Gastrocnemius medialis (tissue), 4 donors: ENCODE measurements at regions not wholly inside any gene's neighbourhood (a gene's known extent, or its start where the extent isn't known, plus 50 kb on each side); places are given as distances from the start of the nearest gene placed in this dataset.

Source experiments
- ATAC-seq, 2 donors: fragments of 150-250 bp; one replicate each; pipeline ENCODE4 v1.9.1; 2016
- DNase-seq, 2 donors: peaks; one replicate each; pipeline ENCODE4 v3.0.0-alpha.2; 2019
- H3K27ac ChIP-seq, 4 donors: fragments of 200-600 bp; sonication (generic); 1 replicate in 1 of 4; 2 replicates in 3 of 4; pipeline ENCODE4 v1.5.1; 2016 to 2018; ENCODE audit warnings: mild to moderate bottlenecking in 2 of 4, moderate library complexity in 1 of 4
- H3K27me3 ChIP-seq, 3 donors: fragments of 200-600 bp; sonication (generic) in 2 of 3; 1 replicate in 1 of 3; 2 replicates in 2 of 3; pipeline versions ENCODE4 v1.5.1 to v1.6.0; 2016 to 2019; ENCODE audit warnings: mild to moderate bottlenecking in 1 of 3, moderate library complexity in 1 of 3
- H3K36me3 ChIP-seq, 2 donors: fragments of 200-600 bp; sonication (generic) in 1 of 2; one replicate each; pipeline ENCODE4 v1.5.1; 2017 to 2018
- H3K4me1 ChIP-seq, 2 donors: fragments of 200-600 bp; sonication (generic) in 1 of 2; one replicate each; pipeline ENCODE4 v1.5.1; 2016 to 2017; ENCODE audit warnings: mild to moderate bottlenecking in 2 of 2
- H3K4me3 ChIP-seq, 4 donors: fragments of 200-600 bp; sonication (generic) in 3 of 4; 1 replicate in 1 of 4; 2 replicates in 3 of 4; pipeline ENCODE4 v1.5.1; 2016 to 2019; ENCODE audit warnings: mild to moderate bottlenecking in 2 of 4
- H3K9me3 ChIP-seq, 3 donors: fragments of 200-600 bp; sonication (generic) in 2 of 3; 1 replicate in 1 of 3; 2 replicates in 2 of 3; pipeline ENCODE4 v1.5.1; 2016 to 2019
- POLR2A ChIP-seq, 2 donors: fragments of 450-650 bp; IDR thresholded peaks; one replicate each; pipeline ENCODE4 v1.6.1; 2017; ENCODE audit warnings: antibody characterized with exemption in 2 of 2, mild to moderate bottlenecking in 2 of 2, moderate library complexity in 2 of 2
- in situ Hi-C, 4 donors: fragments of 200-750 bp; cut with MboI; loops; one replicate each; pipeline versions ENCODE4 v1.15.0 to v1.8.0; 2017; ENCODE audit warnings: low sequenced_read_pairs in 4 of 4
- intact Hi-C: fragments of 100-400 bp; cut with DNase I; formaldehyde crosslinking; loops from one replicate; pipeline ENCODE4 v1.15.1; 2023; ENCODE audit warnings: low total_unique reads
- TF ChIP-seq, protein P1 (sequence below), 5 experiments: fragments of 450-650 bp in 3 of 5; fragments of 200-600 bp in 2 of 5; sonication (generic) in 2 of 5; IDR thresholded peaks in 4 of 5; conservative IDR thresholded peaks in 1 of 5; 1 replicate in 4 of 5; 2 replicates in 1 of 5; pipeline ENCODE4 v1.5.1; 2016 to 2019; ENCODE audit warnings: antibody characterized with exemption in 5 of 5, mild to moderate bottlenecking in 3 of 5, moderate library complexity in 3 of 5

DNA sequence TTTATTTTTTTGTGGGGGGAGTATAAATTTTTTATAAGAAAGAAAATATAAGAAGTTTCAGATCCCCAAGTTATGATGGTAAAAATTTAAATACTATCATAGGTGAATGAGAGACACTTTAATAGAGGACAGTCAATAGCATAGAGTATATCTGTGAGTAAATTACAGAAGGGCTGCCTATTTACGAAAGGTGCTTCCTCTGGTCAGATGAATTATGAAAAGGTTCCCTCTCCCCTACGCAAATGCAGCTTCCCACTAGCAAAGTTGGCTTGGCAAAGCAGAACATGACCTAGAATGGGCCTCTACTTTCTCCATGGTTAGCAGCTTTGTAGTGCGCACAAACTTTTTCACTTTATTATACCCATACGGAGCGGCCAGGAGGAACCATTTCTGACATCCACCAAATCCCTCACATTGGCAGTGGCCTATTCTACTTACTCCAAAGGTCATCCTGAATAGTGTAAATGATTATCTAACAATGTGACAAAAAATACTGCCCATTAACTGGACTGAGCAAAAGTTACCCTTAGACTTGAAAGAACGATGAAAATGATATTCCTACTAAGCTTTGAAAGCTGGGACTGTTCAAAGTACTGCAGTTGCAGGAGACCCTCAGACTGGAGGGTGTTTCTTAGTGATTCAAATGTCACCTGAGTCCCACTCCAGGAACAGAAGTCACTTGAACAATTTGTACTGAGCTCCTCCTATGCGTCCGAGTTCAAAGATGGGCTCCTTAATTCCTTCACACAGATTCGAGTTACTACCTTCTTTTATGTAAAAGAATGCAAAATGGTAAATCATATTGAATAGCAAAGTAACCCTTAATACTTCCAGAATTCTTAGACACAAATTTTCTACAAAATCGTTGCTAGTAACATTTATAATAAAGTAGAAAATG is 148.5 kb downstream of the NOL4 start:
- in situ Hi-C loops, result no loop called here
- ATAC-seq (no peak), DNase-seq (no peak)
- intact Hi-C loops, result no loop called here
- no peak overlapping the region for H3K27ac ChIP-seq
- no peaks in the 10 kb centered on the region for H3K4me1 ChIP-seq
- no peaks in the 10 kb centered on the region for H3K9me3 ChIP-seq
- no peak overlapping the region for H3K4me3 ChIP-seq
- no peak for TF ChIP-seq POLR2A (IDR thresholded peaks at IDR 0.05)
- TF ChIP-seq, protein P1, sequence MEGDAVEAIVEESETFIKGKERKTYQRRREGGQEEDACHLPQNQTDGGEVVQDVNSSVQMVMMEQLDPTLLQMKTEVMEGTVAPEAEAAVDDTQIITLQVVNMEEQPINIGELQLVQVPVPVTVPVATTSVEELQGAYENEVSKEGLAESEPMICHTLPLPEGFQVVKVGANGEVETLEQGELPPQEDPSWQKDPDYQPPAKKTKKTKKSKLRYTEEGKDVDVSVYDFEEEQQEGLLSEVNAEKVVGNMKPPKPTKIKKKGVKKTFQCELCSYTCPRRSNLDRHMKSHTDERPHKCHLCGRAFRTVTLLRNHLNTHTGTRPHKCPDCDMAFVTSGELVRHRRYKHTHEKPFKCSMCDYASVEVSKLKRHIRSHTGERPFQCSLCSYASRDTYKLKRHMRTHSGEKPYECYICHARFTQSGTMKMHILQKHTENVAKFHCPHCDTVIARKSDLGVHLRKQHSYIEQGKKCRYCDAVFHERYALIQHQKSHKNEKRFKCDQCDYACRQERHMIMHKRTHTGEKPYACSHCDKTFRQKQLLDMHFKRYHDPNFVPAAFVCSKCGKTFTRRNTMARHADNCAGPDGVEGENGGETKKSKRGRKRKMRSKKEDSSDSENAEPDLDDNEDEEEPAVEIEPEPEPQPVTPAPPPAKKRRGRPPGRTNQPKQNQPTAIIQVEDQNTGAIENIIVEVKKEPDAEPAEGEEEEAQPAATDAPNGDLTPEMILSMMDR (IDR thresholded peaks at IDR 0.05 in 4 of 5, conservative IDR thresholded peaks at IDR 0.05 in 1 of 5), result no peak
- H3K36me3 ChIP-seq, result no peaks in the 10 kb centered on the region
- no peaks in the 10 kb centered on the region for H3K27me3 ChIP-seq

DNA sequence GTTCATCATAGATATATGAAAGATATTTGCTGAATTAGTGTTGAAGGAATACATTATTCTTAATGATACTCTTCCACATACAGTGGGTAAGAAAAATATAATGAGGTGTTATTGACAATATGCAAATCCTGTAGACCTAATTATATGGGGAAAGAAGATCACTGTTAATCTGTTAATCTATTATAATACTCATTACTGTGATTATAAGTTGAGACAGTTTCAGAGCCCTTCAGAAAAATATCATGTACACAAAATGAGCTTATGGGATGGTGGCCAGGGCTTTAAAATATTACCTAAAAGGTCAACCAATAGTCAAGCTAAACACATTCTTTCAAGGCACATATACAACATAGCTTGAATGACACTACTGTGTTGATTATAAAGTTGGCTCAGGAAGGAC is 163.5 kb downstream of the NOL4 start:
- Histone ChIP-seq H3K27ac (no peak overlapping the region), H3K9me3 (no peaks in the 10 kb centered on the region), H3K27me3 (no peaks in the 10 kb centered on the region), H3K36me3 (no peaks in the 10 kb centered on the region), H3K4me3 (no peak overlapping the region), H3K4me1 (no peaks in the 10 kb centered on the region)
- intact Hi-C loops, result no loop called here
- ATAC-seq (no peak), DNase-seq (no peak)
- in situ Hi-C loops, result no loop called here
- TF ChIP-seq, protein P1 (IDR thresholded peaks at IDR 0.05 in 4 of 5, conservative IDR thresholded peaks at IDR 0.05 in 1 of 5), result no peak
- no peak for TF ChIP-seq POLR2A (IDR thresholded peaks at IDR 0.05)

DNA sequence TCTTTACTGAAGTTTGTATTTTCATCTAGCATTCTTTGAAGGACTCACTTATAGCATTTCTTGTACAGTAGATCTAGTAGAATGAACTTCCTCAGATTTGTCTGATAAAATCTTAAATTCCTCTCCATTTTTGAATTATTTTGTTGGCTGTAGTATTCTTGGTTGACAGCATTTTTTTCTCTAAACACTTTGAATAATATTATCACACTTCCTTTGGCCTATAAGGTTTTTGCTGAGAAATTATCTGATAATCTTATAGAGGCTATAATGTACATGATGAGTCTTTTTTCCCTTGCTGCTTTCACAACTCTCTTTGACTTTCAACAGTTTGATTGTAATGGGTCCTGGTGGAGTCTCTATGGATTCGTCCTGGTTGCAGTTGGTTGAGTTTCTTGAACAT is 169.5 kb downstream of the NOL4 start:
- DNase-seq (no peak), ATAC-seq (no peak)
- Histone ChIP-seq H3K4me1 (no peaks in the 10 kb centered on the region), H3K27me3 (no peaks in the 10 kb centered on the region), H3K36me3 (no peaks in the 10 kb centered on the region), H3K27ac (no peak overlapping the region), H3K4me3 (no peak overlapping the region), H3K9me3 (no peaks in the 10 kb centered on the region)
- intact Hi-C loops (no loop called here), in situ Hi-C loops (no loop called here)
- no peak for TF ChIP-seq POLR2A (IDR thresholded peaks at IDR 0.05)
- TF ChIP-seq, protein P1 (IDR thresholded peaks at IDR 0.05 in 4 of 5, conservative IDR thresholded peaks at IDR 0.05 in 1 of 5), result no peak

DNA sequence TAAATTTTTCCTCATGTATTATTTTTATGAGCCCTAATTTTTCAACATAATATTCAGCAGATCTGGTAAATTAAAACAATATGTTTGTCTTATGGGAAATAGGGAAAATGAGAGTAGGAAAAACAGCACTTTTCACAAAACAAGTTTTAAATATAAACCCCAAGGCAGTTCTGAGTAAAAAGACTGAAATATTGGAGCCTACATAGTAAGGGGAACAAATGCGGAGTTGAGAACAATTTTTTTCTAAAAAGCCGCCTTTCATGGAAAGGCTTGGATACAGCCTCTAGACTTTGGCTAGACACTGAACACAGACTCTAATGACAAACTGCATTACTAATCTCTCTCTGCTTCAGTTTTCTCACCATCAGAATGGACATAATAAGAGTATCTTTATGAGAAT is 174.1 kb downstream of the NOL4 start:
- Histone ChIP-seq H3K27ac (no peak overlapping the region), H3K4me3 (no peak overlapping the region), H3K36me3 (no peaks in the 10 kb centered on the region), H3K27me3 (no peaks in the 10 kb centered on the region), H3K4me1 (no peaks in the 10 kb centered on the region), H3K9me3 (no peaks in the 10 kb centered on the region)
- ATAC-seq (no peak), DNase-seq (no peak)
- intact Hi-C loops, result no loop called here
- TF ChIP-seq, protein P1 (IDR thresholded peaks at IDR 0.05 in 4 of 5, conservative IDR thresholded peaks at IDR 0.05 in 1 of 5), result no peak
- no peak for TF ChIP-seq POLR2A (IDR thresholded peaks at IDR 0.05)
- in situ Hi-C loops, result no loop called here
